ENCODE measurements at regions not wholly inside any gene's neighbourhood (a gene's known extent, or its start where the extent isn't known, plus 50 kb on each side); places are given as distances from the start of the nearest gene placed in this dataset.

DNA sequence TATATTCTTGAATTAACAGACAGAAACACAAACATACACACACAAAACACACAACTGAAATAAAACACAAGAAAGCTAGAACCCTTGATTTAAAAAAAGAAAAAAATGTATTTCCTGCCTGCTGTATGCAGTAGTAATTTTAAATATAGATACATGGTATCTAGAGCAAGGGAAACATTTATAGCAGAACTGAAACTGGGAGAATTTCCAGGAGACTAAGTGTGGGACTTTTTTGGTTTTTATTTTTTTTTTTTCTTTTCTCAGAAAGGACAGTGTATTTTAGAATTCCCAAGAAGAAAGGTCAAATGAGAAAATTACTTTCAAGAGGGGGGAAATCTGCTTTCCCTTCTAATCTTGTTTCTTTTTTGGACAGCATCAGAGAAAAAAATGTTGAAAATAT is 558.9 kb upstream of the PKDCC start:
- Mint-ChIP-seq H3K27me3 (ENCODE audit: low read depth in 3 of 3) (peaks cover 0 to 2% (median 0%) of the 10 kb centered on the region in 3 donors), H3K9me3 (peaks cover 1 to 13% (median 5%) of the 10 kb centered on the region in 6 donors), H3K4me1 (no peaks in the 10 kb centered on the region), H3K36me3 (peaks cover 0 to 3% (median under 1%) of the 10 kb centered on the region in 3 donors), H3K4me3 (no peak overlapping the region), H3K27ac (no peak overlapping the region)
- no peak for DNase-seq

GRCh38 chr2:41489638-41490037 is 558.2 kb upstream of the PKDCC start:
- no peak for DNase-seq
- Mint-ChIP-seq H3K27me3 (ENCODE audit: low read depth in 3 of 3) (peaks cover 0 to 2% (median 0%) of the 10 kb centered on the region in 3 donors), H3K9me3 (peaks cover 6 to 21% (median 12%) of the 10 kb centered on the region in 6 donors), H3K4me3 (no peak overlapping the region), H3K36me3 (peaks cover 6 to 8% (median 8%) of the 10 kb centered on the region in 3 donors), H3K4me1 (no peaks in the 10 kb centered on the region), H3K27ac (no peak overlapping the region)

GRCh38 chr2:41495050-41495449 is 552.8 kb upstream of the PKDCC start:
- Mint-ChIP-seq H3K9me3 (peaks cover 21 to 51% (median 34%) of the 10 kb centered on the region in 6 donors), H3K27ac (no peak overlapping the region), H3K36me3 (peaks cover 18 to 22% (median 21%) of the 10 kb centered on the region in 3 donors), H3K4me1 (no peaks in the 10 kb centered on the region), H3K27me3 (ENCODE audit: low read depth in 3 of 3) (peaks cover 0 to 4% (median 2%) of the 10 kb centered on the region in 3 donors), H3K4me3 (no peak overlapping the region)
- no peak for DNase-seq

- Mint-ChIP-seq H3K9me3 (peaks cover 25 to 56% (median 34%) of the 10 kb centered on the region in 6 donors), H3K4me1 (no peaks in the 10 kb centered on the region), H3K4me3 (no peak overlapping the region), H3K27ac (no peak overlapping the region), H3K36me3 (peaks cover 18 to 22% (median 21%) of the 10 kb centered on the region in 3 donors), H3K27me3 (ENCODE audit: low read depth in 3 of 3) (peaks cover 0 to 4% (median 2%) of the 10 kb centered on the region in 3 donors)
- peak; percentile 12 to 30 (median 30) for DNase-seq
Observed at GRCh38 chr2:41496908-41497307, 550.9 kb upstream of the PKDCC start.

DNA sequence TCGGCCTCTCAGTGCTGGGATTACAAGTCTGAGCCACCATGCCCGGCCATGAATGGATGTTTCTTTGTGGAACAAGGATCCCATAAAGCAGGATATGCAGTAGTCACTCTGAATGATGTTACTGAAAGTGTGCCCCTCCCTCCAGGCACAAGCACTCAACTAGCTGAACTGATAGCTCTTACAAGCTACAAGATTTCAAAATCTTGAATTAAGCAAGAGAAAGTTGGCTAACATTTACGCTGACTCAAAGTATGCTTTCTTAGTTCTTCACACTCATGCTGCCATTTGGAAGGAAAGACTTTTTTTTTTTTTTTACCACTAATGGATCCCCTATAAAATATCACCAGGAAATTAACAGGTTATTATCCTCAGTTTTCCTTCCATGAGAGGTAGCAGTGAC is 549.0 kb upstream of the PKDCC start:
- H3K9me3 Mint-ChIP-seq = peaks cover 22 to 47% (median 30%) of the 10 kb centered on the region in 6 donors
- no peak for DNase-seq
- no peak overlapping the region for H3K4me3 Mint-ChIP-seq
- H3K4me1 Mint-ChIP-seq = no peaks in the 10 kb centered on the region
- H3K36me3 Mint-ChIP-seq = peaks cover 21 to 22% (median 22%) of the 10 kb centered on the region in 3 donors
- no peak overlapping the region for H3K27ac Mint-ChIP-seq
- H3K27me3 Mint-ChIP-seq (ENCODE audit: low read depth in 3 of 3) = peaks cover 0 to 4% (median 0%) of the 10 kb centered on the region in 3 donors

DNA sequence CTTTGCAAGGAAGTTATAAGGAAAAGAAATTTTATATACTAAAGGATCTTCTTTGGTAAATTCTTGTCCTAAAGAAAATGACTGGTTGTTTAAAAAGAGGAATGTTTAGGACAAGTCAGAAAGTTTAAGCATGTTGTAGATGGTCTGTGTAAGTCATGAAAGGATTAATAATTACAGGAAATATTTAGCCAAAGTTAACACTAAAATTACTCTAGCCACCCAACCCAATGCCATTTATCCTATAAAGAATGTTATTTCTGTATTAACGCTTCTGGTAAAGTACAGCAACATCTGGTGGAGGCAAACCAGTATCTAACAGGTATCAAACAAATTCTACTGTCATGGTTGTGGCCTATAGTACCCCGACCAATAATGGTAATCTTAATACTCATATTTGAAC is 546.9 kb upstream of the PKDCC start:
- H3K4me1 Mint-ChIP-seq = no peaks in the 10 kb centered on the region
- H3K36me3 Mint-ChIP-seq = peaks cover 2 to 8% (median 3%) of the 10 kb centered on the region in 3 donors
- H3K9me3 Mint-ChIP-seq = peaks cover 2 to 26% (median 14%) of the 10 kb centered on the region in 6 donors
- H3K27ac Mint-ChIP-seq = no peak overlapping the region
- H3K4me3 Mint-ChIP-seq = no peak overlapping the region
- H3K27me3 Mint-ChIP-seq (ENCODE audit: low read depth in 3 of 3) = peaks cover 0 to 3% (median 2%) of the 10 kb centered on the region in 3 donors
- no peak for DNase-seq

DNA sequence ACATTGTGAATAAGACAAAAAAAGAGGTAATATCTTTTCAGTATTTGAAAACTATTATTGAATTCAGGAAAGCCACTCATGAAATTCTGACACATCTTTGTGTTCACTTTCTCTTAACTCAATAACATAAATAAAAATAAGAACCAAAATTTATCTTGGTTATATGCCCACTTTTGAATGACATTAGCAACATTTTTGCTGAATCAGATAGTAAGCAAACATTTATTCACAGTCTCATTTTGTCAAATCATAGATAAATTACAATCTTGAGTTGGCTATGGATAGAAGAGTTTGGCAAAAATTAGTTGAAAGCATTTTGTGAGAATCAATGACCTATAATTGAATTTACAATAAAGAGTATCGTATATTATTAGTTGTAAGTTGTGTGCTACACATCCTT is 545.1 kb upstream of the PKDCC start:
- Mint-ChIP-seq H3K27ac (no peak overlapping the region), H3K27me3 (ENCODE audit: low read depth in 3 of 3) (peaks cover 0 to 6% (median 2%) of the 10 kb centered on the region in 3 donors), H3K9me3 (peaks cover 0 to 13% (median 0%) of the 10 kb centered on the region in 6 donors)

DNA sequence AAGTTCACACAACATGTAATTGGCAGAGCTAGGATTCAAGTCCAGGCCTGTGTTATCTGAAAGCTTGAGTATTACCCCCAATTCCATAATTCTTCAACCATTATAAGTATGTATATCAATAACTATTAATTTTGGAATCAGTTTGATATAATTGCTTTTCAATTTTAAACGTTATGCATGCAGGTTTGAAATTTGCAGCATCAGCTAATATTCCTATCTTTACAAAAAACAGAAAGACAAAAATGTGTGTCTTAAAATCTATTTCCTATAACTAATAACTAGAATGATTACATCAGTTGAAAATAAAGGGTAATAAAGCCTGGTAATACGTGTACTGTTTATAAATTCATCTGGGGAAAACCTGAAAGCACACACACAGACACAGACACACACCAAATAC is 543.3 kb upstream of the PKDCC start:
- Mint-ChIP-seq H3K27me3 (ENCODE audit: low read depth in 3 of 3) (peaks cover 0 to 6% (median 2%) of the 10 kb centered on the region in 3 donors), H3K27ac (no peak overlapping the region), H3K36me3 (peaks cover 0 to 4% (median 0%) of the 10 kb centered on the region in 3 donors), H3K4me1 (no peaks in the 10 kb centered on the region), H3K4me3 (no peak overlapping the region), H3K9me3 (peaks cover 0 to 8% (median 0%) of the 10 kb centered on the region in 6 donors)
- no peak for DNase-seq

More for the DNA sequence above, 545.1 kb upstream of the PKDCC start:
- Mint-ChIP-seq H3K4me3 (no peak overlapping the region), H3K4me1 (no peaks in the 10 kb centered on the region), H3K36me3 (peaks cover 0 to 4% (median 0%) of the 10 kb centered on the region in 3 donors)
- no peak for DNase-seq

DNA sequence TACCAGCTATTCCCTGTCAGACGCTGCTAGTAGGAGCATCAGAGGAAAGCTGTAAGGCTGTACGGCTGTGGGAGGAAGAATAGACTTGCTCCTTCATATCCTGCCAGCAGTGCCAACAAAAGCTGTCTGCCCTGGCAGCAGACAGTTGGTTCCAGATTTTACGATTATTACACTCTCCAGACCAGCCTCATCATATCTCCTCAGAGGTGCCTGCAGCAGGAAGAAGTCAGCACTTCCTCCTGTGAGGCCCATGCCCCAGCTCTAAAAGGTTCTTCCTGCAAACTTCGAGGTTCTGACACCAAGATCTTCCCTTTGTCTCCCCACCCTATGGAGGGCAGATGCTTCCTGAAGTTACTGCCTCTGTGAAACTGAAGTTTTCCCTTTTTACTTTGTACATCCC is 537.7 kb upstream of the PKDCC start:
- peaks cover 0 to 4% (median 2%) of the 10 kb centered on the region in 3 donors for H3K27me3 Mint-ChIP-seq (ENCODE audit: low read depth in 3 of 3)

DNA sequence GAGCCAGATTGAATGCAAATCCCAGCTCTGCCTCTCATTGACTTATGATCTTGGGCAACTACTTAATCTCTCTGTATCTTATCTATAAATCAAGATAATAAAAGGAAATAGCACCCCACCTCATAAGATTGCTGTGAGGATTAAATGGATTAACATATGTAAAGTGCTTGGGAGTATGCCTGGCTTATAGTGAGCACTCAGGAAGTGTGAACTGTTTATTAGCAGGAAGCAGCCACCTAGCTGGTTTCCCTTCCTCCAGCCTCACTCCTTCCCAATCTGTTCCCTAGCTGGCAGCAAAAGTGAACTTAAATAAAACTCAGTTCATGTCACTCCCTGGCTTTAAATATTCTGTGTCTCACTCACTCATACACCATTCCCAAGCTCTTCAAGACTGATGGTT is 526.6 kb upstream of the PKDCC start:
- no peaks in the 10 kb centered on the region for H3K9me3 Mint-ChIP-seq
- no peak overlapping the region for H3K27ac Mint-ChIP-seq
- H3K4me3 Mint-ChIP-seq = no peak overlapping the region
- no peak for DNase-seq
- H3K27me3 Mint-ChIP-seq (ENCODE audit: low read depth in 3 of 3) = peaks cover 0 to 3% (median 0%) of the 10 kb centered on the region in 3 donors
- no peaks in the 10 kb centered on the region for H3K36me3 Mint-ChIP-seq
- H3K4me1 Mint-ChIP-seq = no peaks in the 10 kb centered on the region

More for the DNA sequence above, 537.7 kb upstream of the PKDCC start:
- H3K4me1 Mint-ChIP-seq = no peaks in the 10 kb centered on the region
- peak in 1 of 3 donors; percentile 0 for DNase-seq
- H3K9me3 Mint-ChIP-seq = peaks cover 0 to 3% (median 0%) of the 10 kb centered on the region in 6 donors
- H3K27ac Mint-ChIP-seq = peak overlapping the region in 1 of 6 donors; percentile 47
- H3K36me3 Mint-ChIP-seq = no peaks in the 10 kb centered on the region
- no peak overlapping the region for H3K4me3 Mint-ChIP-seq

DNA sequence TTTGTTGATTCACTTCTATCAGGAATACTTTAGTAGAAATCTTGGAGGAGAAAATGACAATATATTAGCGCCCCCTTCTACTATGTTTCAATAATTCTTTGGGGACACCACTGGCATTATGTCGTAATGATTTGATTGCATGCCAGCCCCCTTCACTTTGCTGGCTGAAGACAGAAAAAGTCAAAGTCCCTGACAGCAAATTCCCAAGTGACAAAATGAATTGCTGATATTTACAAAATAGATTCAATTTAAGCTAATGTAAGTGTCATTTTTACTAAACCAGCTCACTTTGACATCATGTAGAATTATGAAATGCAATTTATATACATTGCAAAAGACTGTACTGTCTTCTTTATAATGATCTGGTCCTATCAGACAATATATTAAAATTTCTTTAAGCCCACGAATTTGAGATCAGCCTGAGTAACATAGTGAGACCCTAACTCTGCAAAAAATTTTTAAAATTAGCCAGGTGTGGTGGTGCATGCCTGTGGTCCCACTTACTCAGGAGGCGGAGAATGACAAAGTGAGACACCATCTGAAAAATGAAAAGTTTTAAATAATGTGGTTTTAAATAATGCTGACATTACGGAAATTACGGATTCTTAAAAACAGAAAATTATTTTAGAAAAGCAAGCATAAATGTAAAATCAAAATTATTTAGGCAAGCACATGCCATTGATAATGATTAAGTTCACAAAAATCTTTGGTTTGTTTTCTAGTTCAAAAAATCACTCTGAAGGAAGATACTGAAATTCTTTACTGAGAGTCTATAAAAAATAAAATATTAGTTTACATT is 520.1 kb upstream of the PKDCC start:
- Mint-ChIP-seq H3K9me3 (peaks cover 0 to 2% (median 0%) of the 10 kb centered on the region in 6 donors), H3K36me3 (peaks cover 0 to 3% (median 0%) of the 10 kb centered on the region in 3 donors), H3K4me3 (no peak overlapping the region), H3K27ac (no peak overlapping the region), H3K27me3 (ENCODE audit: low read depth in 3 of 3) (peaks cover 0 to 3% (median 0%) of the 10 kb centered on the region in 3 donors), H3K4me1 (no peaks in the 10 kb centered on the region)
- no peak for DNase-seq

DNA sequence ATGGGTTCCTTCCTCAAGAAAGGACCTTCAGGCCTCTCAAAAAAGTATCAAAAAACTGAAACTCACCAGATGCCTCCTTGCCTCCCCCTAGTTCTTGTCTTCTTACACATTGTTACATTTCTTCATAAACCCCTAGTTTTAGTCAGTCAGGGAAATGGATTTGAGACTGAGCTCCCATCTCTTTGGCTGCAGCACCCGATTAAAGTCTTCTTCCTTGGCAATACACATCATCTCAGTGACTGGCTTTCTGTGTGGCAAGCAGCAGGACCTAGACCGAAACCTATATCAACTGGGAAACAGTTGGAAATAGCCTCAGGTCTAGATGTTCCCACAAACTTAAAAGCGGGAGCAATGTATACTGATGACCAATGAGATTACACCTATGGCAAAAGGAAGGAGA is 512.2 kb upstream of the PKDCC start:
- no peak for DNase-seq
- H3K36me3 Mint-ChIP-seq = peaks cover 0 to 2% (median 0%) of the 10 kb centered on the region in 3 donors
- no peak overlapping the region for H3K27ac Mint-ChIP-seq
- no peaks in the 10 kb centered on the region for H3K4me1 Mint-ChIP-seq
- H3K27me3 Mint-ChIP-seq (ENCODE audit: low read depth in 3 of 3) = peaks cover 0 to 3% (median 0%) of the 10 kb centered on the region in 3 donors
- no peak overlapping the region for H3K4me3 Mint-ChIP-seq
- peaks cover 0 to 9% (median 0%) of the 10 kb centered on the region in 6 donors for H3K9me3 Mint-ChIP-seq

DNA sequence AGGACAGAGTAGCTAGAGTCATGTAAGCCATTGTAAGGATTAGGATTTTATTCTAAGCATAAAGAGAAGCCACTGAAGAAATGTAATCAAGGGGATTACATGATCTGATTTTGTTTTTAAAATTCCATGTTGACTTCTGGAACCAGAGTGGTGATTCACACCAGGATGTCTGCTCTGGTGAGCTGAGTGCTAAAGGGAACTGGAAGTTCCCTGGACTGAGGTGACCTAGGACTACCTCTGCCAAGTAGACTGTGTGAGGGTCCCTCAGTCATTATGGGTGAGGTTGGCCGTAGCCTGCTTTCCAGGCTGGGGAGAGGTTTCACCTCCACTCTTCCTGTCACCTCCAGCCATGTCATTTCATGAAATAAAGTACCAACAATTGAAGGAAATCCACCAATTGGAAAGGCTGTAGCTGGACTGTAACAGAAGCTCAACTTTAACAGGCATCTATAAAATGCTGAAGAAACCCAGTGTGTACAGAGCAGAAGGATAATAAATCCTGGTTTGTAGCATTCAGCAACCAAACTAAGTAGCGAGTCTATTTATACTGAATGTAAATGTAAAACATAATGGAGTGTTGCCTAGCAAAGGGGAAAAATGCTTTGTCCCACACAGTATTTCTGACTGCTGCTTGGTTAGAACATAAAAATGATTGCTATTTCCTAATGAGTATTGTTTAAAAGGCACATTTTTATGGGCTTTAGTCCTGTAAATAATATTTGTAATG is 507.4 kb upstream of the PKDCC start:
- Mint-ChIP-seq H3K27ac (no peak overlapping the region), H3K4me3 (no peak overlapping the region), H3K36me3 (peaks cover 0 to 5% (median 0%) of the 10 kb centered on the region in 3 donors), H3K27me3 (ENCODE audit: low read depth in 3 of 3) (peaks cover 0 to 4% (median 0%) of the 10 kb centered on the region in 3 donors), H3K9me3 (peaks cover 0 to 4% (median under 1%) of the 10 kb centered on the region in 6 donors), H3K4me1 (no peaks in the 10 kb centered on the region)
- DNase-seq = no peak

DNA sequence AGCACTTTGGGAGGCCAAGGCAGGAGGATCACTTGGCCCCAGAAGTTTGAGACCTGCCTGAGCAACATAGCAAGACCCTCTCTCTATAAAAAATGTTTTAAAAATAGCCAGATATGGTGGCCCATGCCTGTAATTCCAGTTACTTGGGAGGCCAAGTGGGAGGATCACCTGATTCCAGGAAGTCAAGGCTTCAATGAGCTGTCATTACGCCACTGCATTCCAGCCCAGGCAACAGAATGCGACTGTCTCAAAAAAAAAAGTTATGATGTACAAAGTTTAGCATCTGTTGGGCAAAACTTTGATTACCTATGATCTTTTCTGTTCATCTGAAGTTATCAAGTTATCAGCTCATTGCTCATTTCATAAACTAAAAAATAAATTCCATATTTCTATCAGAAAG is 504.1 kb upstream of the PKDCC start:
- Mint-ChIP-seq H3K9me3 (peaks cover 0 to 2% (median 0%) of the 10 kb centered on the region in 6 donors), H3K27ac (no peak overlapping the region), H3K36me3 (peaks cover 0 to 5% (median 0%) of the 10 kb centered on the region in 3 donors), H3K4me3 (no peak overlapping the region), H3K4me1 (no peaks in the 10 kb centered on the region), H3K27me3 (ENCODE audit: low read depth in 3 of 3) (peaks cover 0 to 4% (median 0%) of the 10 kb centered on the region in 3 donors)
- DNase-seq = no peak

Measured in immature natural killer cell (primary cell).